HG03520 (cell line): ENCODE measurements at regions not wholly inside any gene's neighbourhood (a gene's known extent, or its start where the extent isn't known, plus 50 kb on each side); places are given as distances from the start of the nearest gene placed in this dataset.
"Not testable (repeated sequence)": the region's sequence is repeated elsewhere in the genome, so short reads cannot be mapped to it uniquely, and the experiment has no call there.

Source experiments
- ATAC-seq: cut with Tn5 transposase; IDR thresholded peaks from one replicate; pipeline ENCODE4 v1.9.1; 2021; ENCODE audit warnings: mild to moderate bottlenecking, moderate library complexity; ENCODE audit not compliant: unreplicated experiment

DNA sequence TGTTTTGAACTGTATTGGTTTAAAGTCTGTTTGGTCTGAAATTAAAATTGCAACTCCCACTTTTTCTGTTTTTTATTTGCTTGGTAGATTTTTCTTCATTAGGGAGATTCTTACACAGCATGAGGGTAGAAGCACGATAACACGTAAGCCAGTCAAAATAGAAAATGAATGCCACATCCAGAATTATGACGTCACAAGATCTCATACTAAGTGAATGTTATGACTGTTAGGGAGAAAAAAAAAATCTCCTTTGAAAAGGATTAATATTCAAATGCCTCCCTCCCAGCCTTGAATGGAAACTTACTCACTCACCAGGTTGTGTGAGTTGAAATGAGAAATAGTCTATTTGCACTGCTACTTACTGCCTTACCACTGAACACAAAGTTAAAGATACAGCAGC is 670.8 kb downstream of the TFAP2A start:
- ATAC-seq = no peak

DNA sequence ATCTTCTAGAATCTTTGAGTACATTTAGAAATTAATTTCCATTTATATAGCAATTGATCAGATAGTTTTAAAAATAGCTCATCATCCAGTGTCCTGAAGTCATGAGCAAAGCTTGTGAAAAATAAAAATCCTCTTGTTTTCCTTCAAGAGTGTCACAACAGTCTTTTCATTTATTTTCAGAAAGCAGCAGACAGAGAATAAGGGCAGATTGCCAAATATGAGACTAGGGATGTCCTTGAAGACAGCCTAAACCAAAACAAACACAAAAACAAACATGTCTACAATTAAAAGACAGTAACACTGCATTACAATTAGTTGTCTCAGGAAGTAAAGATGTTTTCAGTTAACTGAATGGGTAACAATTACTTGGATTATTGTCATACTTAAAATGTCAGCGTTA is 682.8 kb downstream of the TFAP2A start:
- no peak for ATAC-seq

GRCh38 chr6:9725776-9726175 is 689.1 kb downstream of the TFAP2A start:
- ATAC-seq = not testable (repeated sequence)

DNA sequence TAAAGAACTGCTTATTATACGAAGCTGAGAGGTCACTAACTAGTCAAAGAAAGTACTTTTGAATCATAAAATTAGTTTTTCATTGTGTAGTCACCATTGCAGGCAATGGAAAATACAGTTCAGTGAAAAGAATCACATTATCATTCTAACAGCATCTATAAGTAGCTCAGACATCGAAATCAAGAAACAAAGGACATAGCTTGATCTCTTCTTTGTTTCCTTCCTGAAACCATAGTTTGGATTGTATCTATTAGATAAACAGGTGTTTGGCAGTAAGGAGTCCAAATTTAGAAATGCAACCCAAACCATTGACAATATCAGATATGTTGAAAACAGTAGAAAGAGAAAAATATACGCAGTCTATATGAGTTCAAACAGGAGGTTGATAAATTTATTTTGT is 697.3 kb downstream of the TFAP2A start:
- ATAC-seq = no peak

GRCh38 chr6:9711365-9711764 is 703.5 kb downstream of the TFAP2A start:
- no peak for ATAC-seq

DNA sequence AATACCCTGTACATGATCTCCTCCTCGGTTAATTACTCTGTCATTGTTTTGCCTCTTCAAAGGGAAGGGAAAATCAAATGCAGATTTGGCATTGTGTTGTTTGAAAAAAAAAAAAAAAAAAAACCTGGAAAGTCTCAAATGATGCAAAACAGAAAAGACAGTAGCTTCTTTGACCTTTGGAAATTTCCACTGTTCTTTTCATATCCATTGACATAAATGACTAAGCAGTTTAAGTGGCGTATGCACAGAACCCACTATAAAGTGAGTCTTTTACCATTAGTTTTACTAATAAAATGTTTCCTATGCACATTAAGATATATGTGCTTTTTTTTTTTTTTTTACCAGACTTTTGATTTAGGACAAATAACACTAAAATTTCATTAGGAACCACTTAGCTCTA is 704.3 kb downstream of the TFAP2A start:
- ATAC-seq = no peak

DNA sequence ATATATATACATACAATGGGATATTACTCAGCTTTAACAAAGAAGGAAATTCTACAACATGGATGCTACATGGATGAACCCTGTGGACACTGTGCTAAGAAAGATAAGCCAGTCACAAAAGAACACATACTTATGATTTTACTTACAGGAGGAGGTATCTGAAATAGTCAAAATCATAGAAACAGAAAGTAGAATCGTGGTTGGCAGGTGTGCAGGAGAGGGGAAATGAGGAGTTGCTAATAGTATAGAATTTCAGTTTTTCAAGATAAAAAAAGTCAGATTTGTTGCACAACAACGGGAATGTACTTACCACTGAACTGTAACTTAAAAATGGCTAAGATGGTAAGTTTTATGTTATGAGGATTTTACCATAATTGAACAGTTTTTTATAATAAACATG is 706.3 kb downstream of the TFAP2A start:
- no peak for ATAC-seq

DNA sequence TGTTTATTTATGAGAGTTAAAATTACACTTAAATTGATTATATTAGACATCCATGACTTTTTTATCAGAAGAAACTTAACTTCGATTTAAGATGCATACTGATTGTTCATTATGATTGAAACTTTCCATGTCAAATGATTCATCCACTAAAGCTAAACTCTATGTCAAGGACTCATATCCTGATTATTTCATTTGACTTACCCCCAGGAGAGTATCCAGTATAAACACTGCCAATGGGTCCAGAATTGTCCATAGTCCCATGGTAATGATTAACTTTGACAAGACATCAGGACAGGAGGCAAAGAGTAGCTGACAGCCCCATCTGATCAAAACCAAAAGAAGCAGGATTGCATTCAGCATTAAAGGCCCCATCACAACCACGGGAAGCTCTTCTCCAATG is 709.9 kb downstream of the TFAP2A start:
- no peak for ATAC-seq

GRCh38 chr6:9702914-9703313 is 712.0 kb downstream of the TFAP2A start:
- no peak for ATAC-seq

- ATAC-seq = no peak
Measured at GRCh38 chr6:9699888-9700287, 715.0 kb downstream of the TFAP2A start.

GRCh38 chr6:9697263-9697931 is 717.5 kb downstream of the TFAP2A start:
- ATAC-seq = no peak

DNA sequence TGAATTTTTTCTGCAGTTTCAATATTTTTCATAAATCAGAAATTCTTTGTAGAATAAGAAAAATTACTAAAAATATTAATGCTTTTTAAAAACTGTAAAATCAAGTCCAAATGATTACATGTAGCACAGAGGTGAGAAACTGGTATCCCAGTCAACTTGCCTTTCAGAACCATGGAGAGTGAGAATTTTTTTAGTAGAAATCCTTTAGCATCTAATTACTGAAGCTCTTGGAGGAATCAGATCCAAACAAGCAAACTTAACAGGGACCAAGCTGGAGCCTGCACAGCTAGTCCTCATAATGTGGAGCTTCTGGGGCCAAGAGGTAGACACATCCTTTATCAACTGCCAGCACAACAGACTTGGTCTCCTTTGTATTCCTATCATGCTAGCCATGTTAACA is 724.5 kb downstream of the TFAP2A start:
- ATAC-seq = no peak

- not testable (repeated sequence) for ATAC-seq
Measured at GRCh38 chr6:9680727-9681126, 734.1 kb downstream of the TFAP2A start.

DNA sequence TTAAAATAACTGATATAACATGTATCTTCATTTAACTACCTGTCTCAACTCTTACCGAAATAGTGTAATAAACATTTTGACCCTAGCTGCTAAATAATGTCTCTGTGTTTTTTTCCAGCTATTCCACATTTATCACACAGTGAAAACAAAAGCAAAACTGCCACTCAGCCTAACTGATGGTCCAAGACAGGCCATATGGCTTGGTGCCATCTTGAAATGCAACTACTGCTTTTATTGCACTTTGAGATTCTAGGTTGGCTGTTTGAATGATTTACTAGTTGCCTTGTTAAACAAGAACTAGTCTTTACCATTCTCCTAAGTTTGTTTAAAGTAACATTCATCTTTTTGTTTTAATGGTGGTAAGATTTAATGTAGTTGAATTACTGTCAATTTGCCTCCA is 739.8 kb downstream of the TFAP2A start:
- no peak for ATAC-seq

DNA sequence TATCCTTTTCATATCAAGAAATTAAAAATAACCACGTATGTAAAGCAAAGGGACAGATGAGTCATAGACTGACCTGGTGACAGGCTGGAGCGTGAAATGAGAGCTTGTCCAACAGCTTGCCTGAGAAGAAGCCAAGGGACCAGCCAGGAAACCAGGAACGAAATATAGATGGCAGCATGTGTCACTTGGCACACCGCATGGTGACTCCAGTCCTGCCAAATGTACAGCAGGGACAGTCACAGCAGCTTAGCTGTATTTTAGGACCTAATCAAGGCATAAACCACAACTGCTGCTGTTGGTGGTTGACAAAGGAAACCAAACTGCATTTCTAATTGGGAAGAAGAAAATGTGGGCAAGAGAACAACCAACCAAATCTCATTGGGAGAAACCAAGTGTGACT is 755.0 kb downstream of the TFAP2A start:
- no peak for ATAC-seq

DNA sequence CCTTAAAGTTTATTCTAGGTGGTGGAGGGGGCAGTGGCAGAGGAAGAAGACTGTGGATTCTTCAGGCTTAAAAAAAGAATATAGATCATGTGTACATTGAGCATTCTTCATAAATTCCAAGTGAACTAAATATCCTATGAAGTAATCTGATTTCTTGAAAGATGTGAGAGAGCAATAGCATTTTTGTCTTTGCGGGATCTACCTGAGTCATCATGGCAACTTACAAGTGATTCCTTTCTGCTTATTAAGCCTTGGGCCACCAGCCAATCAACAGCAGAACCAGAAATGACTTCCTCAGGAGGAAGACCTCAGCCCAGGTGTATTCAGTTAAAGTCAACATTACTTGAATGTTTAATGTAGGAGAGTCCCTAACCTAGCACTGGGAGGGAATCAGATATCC is 756.9 kb downstream of the TFAP2A start:
- no peak for ATAC-seq

DNA sequence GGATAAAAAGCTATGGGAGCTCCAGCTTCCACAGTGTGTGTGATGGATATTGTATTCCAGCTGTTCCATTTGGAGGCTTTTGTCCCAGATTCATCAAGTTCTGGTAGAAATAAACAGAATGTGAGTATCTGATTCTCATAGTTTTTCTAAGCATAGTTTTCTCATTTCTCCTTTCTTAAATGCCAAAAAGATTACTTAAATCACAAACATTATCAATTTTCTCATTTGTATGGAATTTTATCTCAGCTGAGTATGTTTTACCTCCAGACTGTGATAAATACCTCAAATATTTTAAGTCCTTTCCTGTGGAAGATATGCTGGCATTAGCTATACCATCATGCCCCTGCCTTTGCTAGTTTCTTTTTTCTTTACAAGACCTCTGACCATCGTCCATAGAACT is 767.3 kb downstream of the TFAP2A start:
- no peak for ATAC-seq

DNA sequence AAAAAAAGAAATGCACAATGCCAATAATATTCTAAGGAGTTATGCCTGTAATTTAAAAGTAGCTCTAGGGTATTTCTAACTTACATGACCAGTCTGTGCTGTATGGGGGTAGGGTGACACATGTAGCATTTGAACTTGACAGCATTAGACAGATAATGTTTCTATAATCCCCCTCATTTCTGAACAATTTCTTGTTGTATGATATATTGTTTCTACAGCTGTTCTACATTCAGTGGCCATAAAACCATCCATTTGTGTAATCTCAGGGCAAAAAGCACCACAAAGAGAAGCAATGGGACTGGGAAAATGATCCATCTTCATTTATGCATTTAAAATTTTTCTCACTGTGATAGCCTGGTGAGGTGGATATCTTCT is 767.8 kb downstream of the TFAP2A start:
- no peak for ATAC-seq

DNA sequence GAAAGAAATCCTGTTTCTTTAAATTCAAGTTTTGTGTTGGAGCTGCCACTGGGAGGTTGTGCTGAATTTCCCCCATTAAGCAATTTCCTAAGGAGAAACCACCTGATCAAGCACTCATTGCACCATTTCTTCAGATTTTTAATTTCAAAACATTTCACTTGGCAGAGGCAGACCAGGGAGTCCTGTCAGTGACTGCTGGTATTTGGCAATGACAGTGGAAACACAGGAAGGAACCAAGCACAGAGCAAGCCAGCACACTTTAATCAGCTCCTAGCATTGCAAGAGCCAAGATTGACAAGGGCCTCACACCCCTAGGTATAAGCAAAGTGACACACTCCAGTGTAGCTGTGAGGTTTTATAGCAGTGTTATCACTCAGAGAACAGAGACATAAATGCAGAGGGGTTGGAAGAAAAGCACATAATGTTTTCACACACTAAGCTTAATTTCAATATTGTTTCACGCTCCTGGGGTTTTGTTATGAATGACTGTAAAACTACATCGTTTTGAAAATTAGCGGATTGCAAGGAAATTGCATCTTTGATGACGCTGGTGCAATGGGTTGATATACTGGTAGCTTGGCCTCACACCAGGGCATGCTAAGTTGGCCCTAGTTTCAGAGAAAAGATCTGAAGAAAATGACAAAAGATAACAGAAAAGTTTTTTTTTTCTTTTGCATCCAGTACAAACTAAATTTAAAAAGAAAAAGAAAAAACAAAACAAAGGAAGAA is 768.4 kb downstream of the TFAP2A start:
- ATAC-seq = no peak

- ATAC-seq = no peak
Measured at GRCh38 chr6:9638861-9639260, 776.0 kb downstream of the TFAP2A start.

GRCh38 chr6:9634776-9635175 is 780.1 kb downstream of the TFAP2A start:
- no peak for ATAC-seq

DNA sequence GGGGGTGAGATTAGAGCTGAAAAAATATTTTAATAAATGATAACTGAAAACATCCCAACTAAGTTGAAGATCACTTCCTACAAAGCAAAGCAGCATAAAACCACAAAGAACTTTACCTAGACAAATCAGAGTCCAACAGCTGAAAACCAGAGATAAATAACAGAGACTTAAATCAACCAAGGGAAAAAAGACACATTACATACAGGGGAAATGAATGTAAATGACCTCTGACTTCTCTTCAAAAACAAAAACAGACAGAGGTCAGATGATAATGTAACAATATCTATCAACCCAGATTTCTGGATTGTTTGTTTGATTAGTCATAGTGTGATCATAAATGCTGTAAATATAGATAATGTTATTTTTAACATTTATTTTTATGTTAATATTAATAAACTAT is 782.8 kb downstream of the TFAP2A start:
- ATAC-seq = no peak

DNA sequence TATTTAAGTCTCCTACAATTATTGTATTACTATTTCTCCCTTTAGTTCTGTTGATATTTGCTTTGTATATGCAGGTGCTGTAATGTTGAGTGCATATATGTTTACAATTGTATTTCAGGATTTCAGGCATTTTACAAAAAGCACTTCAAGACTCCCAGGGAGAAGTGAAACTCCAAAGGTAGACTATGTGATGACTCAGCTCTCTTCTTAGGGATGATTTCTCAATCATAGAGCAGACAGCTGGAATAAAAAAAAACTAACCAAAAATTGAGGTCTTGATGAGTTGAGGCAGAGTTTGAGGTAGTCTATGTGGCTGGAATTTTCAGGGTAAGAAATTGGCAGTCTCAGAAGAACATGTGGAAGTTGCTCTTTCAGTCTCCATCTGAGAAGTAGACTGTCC is 786.1 kb downstream of the TFAP2A start:
- no peak for ATAC-seq
